MCF 10A (cell line): ENCODE measurements at regions not wholly inside any gene's neighbourhood (a gene's known extent, or its start where the extent isn't known, plus 50 kb on each side); places are given as distances from the start of the nearest gene placed in this dataset.
"Not testable (repeated sequence)": the region's sequence is repeated elsewhere in the genome, so short reads cannot be mapped to it uniquely, and the experiment has no call there.

Experiments used
- BruUV-seq: library from RNA; stranded (reverse); fragments of 400-500 nt; replicated peaks from 2 replicates; lab custom pipeline; 2021; lab: Mats Ljungman, UMichigan
- CTCF ChIA-PET: fragments of 300-600 bp; sonication (Branson Sonifier 250); formaldehyde crosslinking; extraction: SDS; loops from one replicate; lab custom pipeline; 2021; ENCODE audit warnings: antibody characterized with exemption, inconsistent platforms; lab: Yijun Ruan, JAX
- POLR2A ChIA-PET: fragments of 300-600, 350-650 bp; sonication (Branson Sonifier 250); formaldehyde crosslinking; extraction: SDS; loops from one replicate; lab custom pipeline; 2020; ENCODE audit warnings: antibody characterized with exemption, inconsistent platforms; lab: Yijun Ruan, JAX
- DNase-seq: peaks from one replicate; pipeline ENCODE4 v3.0.0-alpha.2; 2018; ENCODE audit not compliant: unreplicated experiment
- H3K27ac Mint-ChIP-seq: one replicate; pipeline ENCODE4 v1.8.0; 2022; ENCODE audit warnings: mild to moderate bottlenecking, low read depth, mixed read lengths; ENCODE audit not compliant: unreplicated experiment
- H3K27me3 Mint-ChIP-seq: one replicate; pipeline ENCODE4 v1.8.0; 2022; ENCODE audit warnings: mixed read lengths; ENCODE audit not compliant: insufficient read depth, unreplicated experiment
- H3K36me3 Mint-ChIP-seq: one replicate; pipeline ENCODE4 v1.8.0; 2022; ENCODE audit warnings: mild to moderate bottlenecking, moderate library complexity, mixed read lengths; ENCODE audit not compliant: insufficient read depth, unreplicated experiment
- H3K4me1 Mint-ChIP-seq: one replicate; pipeline ENCODE4 v1.8.0; 2022; ENCODE audit warnings: mixed read lengths; ENCODE audit not compliant: insufficient read depth, unreplicated experiment
- H3K4me3 Mint-ChIP-seq: one replicate; pipeline ENCODE4 v1.8.0; 2022; ENCODE audit warnings: mild to moderate bottlenecking, moderate library complexity, mixed read lengths; ENCODE audit not compliant: unreplicated experiment
- H3K9me3 Mint-ChIP-seq: one replicate; pipeline ENCODE4 v1.8.0; 2022; ENCODE audit warnings: mixed read lengths; ENCODE audit not compliant: unreplicated experiment
- CTCF ChIP-seq: fragments of 200-600 bp; IDR thresholded peaks from one replicate; pipeline ENCODE4 v1.8.0; 2022; ENCODE audit warnings: antibody characterized with exemption, mild to moderate bottlenecking; ENCODE audit not compliant: unreplicated experiment
- intact Hi-C: fragments of 100-400 bp; cut with micrococcal nuclease; formaldehyde crosslinking; loops from 2 replicates; pipeline ENCODE4 v1.14.1; 2022

- intact Hi-C loops: no loop called here
- no TSS peak for BruUV-seq
- ChIA-PET POLR2A (no interaction called here), CTCF (no interaction called here)
- peaks cover 7% of the 10 kb centered on the region for H3K9me3 Mint-ChIP-seq
- H3K27me3 Mint-ChIP-seq: no peaks in the 10 kb centered on the region
- no peak overlapping the region for H3K4me3 Mint-ChIP-seq
- no peak overlapping the region for H3K27ac Mint-ChIP-seq
- DNase-seq: no peak
- no peaks in the 10 kb centered on the region for H3K4me1 Mint-ChIP-seq
- TF ChIP-seq CTCF: no peak
- no peaks in the 10 kb centered on the region for H3K36me3 Mint-ChIP-seq
Measured at GRCh38 chr7:131808736-131809135, 252.3 kb upstream of the PODXL start.

- H3K4me1 Mint-ChIP-seq, H3K36me3 Mint-ChIP-seq, intact Hi-C loops, H3K4me3 Mint-ChIP-seq, DNase-seq, CTCF ChIA-PET, H3K27ac Mint-ChIP-seq, H3K27me3 Mint-ChIP-seq, BruUV-seq, H3K9me3 Mint-ChIP-seq: not testable (repeated sequence)
- POLR2A ChIA-PET: interaction anchor here (0.9 kb wide), 1 partner anchor 19 kb away, joined by 3 read pairs; no protein-coding TSS in a partner anchor
Measured at GRCh38 chr7:131808156-131808555, 251.7 kb upstream of the PODXL start.

- CTCF ChIA-PET: no interaction called here
- Mint-ChIP-seq H3K27ac (no peak overlapping the region), H3K4me3 (no peak overlapping the region), H3K9me3 (peaks cover 7% of the 10 kb centered on the region), H3K27me3 (no peaks in the 10 kb centered on the region), H3K36me3 (no peaks in the 10 kb centered on the region), H3K4me1 (no peaks in the 10 kb centered on the region)
- no TSS peak for BruUV-seq
- intact Hi-C loops: no loop called here
- TF ChIP-seq CTCF: no peak
- DNase-seq: no peak
- POLR2A ChIA-PET: no interaction called here
Measured at GRCh38 chr7:131803816-131804215, 247.4 kb upstream of the PODXL start.

DNA sequence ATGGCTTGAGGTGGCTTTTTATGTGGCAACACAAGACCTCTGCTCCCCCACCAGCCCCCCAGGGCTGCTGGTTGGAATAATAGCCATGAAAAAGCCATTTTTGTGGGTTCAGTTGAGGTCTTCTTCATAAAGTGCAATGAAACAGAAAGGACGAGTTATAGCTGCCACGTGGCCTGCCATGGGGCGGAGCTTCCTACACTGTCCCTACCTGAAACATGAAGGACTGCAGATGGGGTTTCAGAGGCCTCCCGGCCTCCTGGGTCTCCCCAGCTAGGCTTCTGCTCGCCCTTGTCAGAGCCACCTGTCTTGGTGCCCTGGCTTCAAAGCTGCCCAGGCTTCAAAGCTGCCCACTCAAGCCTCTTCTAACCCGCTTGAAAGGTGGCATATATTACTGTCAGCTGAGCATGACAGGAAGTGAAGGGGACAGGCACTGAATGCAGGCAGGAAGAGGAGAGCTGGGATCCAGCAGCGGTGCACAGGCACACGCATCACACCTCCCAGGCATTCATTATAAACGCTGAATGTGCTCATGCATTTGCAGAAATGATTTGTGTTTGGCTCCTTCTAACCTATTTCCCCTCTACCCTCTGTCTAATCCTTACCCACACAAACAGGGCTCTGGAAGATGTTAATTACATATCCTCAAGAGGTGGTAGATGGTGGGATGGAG lies 245.9 kb upstream of the PODXL start:
- Mint-ChIP-seq H3K4me3 (no peak overlapping the region), H3K36me3 (no peaks in the 10 kb centered on the region), H3K4me1 (no peaks in the 10 kb centered on the region), H3K27ac (no peak overlapping the region), H3K27me3 (no peaks in the 10 kb centered on the region), H3K9me3 (no peaks in the 10 kb centered on the region)
- no peak for DNase-seq
- no TSS peak for BruUV-seq
- no peak for TF ChIP-seq CTCF
- POLR2A ChIA-PET: no interaction called here
- intact Hi-C loops: no loop called here
- CTCF ChIA-PET: interaction anchor here (0.7 kb wide), 1 partner anchor 438 kb away, joined by 3 read pairs; no protein-coding TSS in a partner anchor
